Erythroblast (primary cell): ENCODE measurements at regions not wholly inside any gene's neighbourhood (a gene's known extent, or its start where the extent isn't known, plus 50 kb on each side); places are given as distances from the start of the nearest gene placed in this dataset.
"Not testable (repeated sequence)": the region's sequence is repeated elsewhere in the genome, so short reads cannot be mapped to it uniquely, and the experiment has no call there.

Experiments
- GATA1 ChIP-seq: IDR thresholded peaks from 2 replicates; pipeline ENCODE4 v1.6.1; 2011; ENCODE audit warnings: low read depth, mild to moderate bottlenecking, control low read depth, low read length, moderate library complexity
- POLR2A ChIP-seq: IDR thresholded peaks from 2 replicates; pipeline ENCODE4 v1.6.1; 2011; ENCODE audit warnings: mild to moderate bottlenecking, low read length

DNA sequence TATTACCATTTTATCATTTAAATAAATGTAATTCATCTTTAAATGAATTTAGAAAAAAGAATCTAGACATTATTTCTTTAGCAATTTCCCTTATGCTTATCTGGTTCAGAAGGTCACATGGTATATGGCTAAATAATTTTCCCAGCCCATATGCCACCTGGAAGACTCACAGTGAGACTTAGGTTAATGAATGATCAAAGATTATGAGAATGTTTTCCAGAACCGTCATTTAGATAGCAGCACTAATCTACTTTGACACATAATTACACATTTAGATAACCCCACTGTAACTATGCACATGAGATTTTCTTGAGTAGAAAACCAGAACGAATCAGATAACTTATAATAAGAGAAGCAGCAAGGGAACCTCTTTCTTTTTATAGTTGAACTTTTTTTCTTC, 124.9 kb upstream of the CCDC180 start:
- TF ChIP-seq POLR2A, GATA1: not testable (repeated sequence)
